GM18951 (cell line): ENCODE measurements at regions not wholly inside any gene's neighbourhood (a gene's known extent, or its start where the extent isn't known, plus 50 kb on each side); places are given as distances from the start of the nearest gene placed in this dataset.

Source experiments
- POLR2A ChIP-seq: IDR thresholded peaks from 4 replicates; pipeline ENCODE4 v1.6.1; 2011; ENCODE audit warnings: mild to moderate bottlenecking; ENCODE audit not compliant: insufficient read length, insufficient read depth; ENCODE audit errors: extremely low read depth
- in situ Hi-C: fragments of 300-500 bp; cut with MboI; formaldehyde crosslinking; loops from one replicate; pipeline ENCODE4 v1.12.0; 2022; ENCODE audit warnings: low sequenced_read_pairs, mixed read lengths, inconsistent platforms; ENCODE audit not compliant: unreplicated experiment

DNA sequence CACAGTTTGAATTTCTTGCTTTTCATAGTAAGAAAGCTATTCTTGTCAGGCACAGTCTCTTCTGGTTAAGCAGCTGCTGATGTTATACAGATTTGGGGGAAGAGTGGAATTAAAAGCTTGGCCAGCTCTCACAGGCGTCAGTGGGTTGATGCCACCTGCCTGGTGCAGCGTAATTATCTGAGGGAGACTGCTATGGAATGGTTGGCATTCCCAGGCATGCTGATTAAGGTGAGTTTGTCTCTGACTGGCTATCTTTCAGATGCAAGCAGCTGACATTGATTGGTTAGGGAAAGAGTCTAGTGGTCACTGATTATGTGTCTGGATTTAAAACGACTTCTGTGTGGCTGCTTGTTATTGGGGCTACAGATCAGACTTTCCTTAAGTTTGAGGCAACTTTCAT is 948.4 kb downstream of the UQCRFS1 start:
- no peak for TF ChIP-seq POLR2A
- in situ Hi-C loops: no loop called here

DNA sequence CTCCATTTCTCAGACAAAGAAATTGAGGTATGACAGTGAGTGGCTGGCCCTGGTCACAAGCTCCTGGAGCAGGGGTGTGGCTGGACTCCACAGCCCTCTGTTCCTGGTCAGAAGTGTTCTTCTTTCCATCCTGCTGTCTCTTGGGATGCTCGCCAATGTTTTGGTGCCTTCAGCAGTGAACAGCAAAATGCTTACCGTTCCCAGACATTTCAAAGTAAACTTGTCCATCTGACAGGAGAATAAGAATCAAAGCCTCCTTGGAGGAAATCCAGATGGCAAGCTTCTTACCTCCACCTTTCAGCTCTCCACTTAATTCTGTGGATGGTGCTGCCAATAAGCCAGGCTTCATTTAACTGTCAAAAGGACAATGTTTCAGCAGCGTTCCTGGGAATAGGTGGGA is 954.1 kb downstream of the UQCRFS1 start:
- no peak for TF ChIP-seq POLR2A
- in situ Hi-C loops: no loop called here

DNA sequence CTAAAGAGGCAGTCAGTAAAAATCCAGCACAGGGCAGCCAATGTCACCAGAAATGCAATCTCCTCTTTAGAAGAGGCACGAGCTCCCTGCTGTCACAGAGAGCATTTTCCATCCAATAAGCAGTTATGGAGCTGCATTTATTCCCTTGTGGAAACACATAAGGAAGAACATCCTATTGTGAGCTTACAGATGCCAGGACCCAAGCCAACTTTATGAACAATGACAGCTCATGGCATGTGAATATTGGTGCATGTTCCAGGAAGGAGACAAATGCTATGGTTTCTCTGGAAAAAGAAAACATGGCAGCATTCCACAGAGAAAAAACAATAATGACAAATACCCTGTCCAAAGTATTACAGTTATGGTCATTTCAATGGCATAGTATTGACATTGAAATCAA is 955.6 kb downstream of the UQCRFS1 start:
- in situ Hi-C loops: no loop called here
- no peak for TF ChIP-seq POLR2A

DNA sequence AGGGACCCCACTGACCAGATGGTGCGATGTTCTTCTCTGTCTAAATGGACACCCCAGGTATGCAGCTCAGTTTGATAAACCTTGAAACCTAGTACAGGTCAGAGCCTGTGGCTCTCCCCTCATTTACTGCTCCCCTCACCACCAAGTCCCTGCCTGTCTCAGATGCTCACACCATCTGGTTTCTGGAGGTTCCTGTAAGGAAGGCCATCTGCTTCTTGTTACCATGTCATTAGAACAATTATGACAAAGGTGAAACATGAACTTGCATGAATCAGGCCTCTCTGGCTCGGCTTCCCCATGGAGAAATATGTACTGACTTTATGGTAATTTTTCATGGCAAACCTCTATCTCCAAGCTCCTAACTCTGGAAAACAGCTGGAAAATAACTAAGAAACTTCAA is 965.7 kb downstream of the UQCRFS1 start:
- in situ Hi-C loops: no loop called here
- TF ChIP-seq POLR2A: no peak

DNA sequence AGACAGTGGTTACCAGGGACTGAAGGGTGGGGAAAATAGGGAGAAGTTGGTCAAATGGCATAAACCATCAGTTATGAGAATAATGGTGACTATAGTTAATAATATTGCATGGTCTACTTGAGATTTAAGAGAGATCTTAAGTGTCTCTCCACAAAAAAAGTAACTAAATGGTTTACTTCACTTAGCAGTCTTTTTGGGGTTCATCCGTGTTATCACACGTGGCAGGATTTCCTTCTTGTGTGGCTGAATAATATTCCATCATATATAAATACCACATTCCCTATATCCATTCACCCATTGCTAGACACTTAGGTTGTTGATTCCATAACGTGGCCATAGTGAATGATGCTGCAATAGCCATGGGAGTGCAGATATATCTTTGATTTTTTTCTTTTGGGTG is 967.0 kb downstream of the UQCRFS1 start:
- no peak for TF ChIP-seq POLR2A
- in situ Hi-C loops: no loop called here

DNA sequence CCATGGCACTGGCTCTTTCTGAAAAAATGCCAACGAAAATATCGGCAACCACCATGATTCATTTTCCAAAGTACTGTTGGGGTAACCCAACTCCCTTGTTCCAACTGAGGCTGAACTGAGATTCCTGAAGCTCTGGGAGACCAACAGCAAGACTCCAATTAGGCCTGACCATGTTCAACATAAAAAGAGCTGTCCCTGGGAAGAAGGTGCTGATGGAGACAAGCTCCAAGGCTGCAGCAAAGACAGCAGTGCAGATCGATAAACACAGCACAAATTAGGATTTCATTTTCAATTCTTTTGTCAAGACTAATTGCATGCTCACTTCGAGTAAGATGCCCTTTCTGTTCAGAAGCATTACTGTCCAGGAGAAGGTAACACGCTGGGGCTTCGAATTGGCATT is 968.0 kb downstream of the UQCRFS1 start:
- in situ Hi-C loops: no loop called here
- TF ChIP-seq POLR2A: no peak

DNA sequence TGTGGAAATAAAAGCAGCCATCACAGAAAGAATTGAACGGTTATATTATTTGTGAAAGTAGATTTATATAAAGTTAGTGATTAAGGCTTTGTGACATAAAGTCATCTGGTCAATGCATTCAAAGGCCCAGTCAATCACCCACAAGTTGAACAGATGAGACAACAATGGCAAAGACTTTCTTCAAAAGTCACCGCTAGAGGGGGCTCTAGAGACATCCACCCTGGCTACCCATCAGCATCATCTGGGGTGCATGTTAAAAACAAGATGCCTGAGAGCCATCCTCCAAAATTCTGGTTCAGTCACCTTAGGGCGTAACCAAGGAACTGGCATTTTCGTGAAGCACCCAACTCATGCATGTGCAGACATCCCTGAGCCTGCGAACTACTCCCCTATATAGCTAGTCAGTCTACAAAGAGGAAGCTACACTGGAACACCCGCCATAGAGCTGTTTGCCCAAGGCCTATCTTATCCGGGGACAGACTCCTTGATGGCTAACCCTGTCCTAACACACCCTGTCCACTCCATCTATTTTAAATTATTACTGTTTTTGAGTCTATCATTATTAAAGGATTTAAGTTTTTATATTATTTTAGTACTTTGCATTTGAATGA is 970.5 kb downstream of the UQCRFS1 start:
- in situ Hi-C loops: no loop called here
- no peak for TF ChIP-seq POLR2A

DNA sequence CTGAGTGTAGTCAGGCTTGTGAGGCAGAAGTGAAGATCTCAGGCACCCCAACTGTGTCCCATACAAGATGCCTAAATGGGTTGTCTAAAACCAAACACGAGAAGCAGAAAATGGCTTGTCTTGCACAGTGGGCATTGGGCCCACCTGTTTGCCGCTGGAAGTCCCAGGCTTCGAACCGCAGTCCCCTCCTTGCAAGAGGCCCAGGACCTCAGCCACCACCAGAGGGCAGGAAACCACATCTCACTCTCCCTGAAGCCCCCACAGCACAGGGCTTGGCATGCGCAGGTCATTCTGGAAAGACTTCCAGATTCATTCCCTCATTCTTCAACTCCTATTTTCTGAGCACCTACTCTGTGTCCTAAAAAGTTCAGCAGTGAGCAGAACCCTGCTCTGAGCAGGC is 973.7 kb downstream of the UQCRFS1 start:
- no peak for TF ChIP-seq POLR2A
- in situ Hi-C loops: no loop called here

DNA sequence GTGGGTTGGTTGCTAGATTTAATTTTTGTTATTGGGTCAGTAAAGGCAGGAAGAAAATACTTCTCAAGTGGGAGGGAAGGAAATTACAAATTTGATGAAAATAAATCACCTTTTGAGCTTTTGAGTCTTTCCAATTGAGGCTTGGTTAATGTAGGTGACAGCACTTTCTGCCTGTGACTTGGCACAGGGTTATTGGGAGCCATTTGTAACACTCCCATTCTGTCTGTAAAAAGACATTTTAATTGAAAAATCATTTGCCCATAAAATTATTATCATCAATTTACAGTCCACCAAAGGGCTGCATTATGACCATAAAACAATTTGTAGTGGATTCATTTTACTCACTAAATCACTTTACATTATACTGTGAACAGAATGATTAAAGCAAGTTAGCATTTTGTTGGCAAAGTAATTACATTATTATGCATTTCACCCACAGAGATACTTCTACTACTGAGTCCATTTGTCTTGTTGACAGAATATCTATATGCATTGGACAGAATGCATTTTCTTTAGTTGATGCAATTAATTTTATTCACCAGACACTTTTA is 974.6 kb downstream of the UQCRFS1 start:
- in situ Hi-C loops: no loop called here
- no peak for TF ChIP-seq POLR2A

DNA sequence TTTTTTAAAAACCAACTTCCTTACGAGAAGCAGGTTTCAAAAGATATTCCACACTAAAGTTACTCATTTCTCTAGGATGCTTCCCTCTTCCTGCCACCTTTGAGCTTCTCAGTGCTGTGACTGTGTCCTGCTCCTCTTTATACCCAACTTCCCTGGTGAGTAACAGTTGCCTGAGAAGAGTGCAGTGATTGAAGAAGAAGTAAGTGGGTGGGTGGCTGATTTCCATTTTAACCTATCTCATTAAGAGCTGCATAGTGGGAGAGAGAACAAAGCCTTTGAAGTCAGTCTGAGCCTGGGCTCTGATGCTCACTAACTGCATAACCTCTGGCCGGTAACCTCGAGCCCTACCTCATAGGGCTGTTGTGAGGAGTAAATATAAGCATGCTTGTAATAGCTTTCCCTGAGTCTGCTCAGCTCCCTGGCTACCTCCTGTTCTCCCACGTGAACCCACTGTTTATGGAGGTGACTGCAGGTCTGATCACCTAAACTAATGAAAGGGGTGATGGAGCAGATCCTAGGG is 977.3 kb downstream of the UQCRFS1 start:
- in situ Hi-C loops: no loop called here
- TF ChIP-seq POLR2A: no peak

DNA sequence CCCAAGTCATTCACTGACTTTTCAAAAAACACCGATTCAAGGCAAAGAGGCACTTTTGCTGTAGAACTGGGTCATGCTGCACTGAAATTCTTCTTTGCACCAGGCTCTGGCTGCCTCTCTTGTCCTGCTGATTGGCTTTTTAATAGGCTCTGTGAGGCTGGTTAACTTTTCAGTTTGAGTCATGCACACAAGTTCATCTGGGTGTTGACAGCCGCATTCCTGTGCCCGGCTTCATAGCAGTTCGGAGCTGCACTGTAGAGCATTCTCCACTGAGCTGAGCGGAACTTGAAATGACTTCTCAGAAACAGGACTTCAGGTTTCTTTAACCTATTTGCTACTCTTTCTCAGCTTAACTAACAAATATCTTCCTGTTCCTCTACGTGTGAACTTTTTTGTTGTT is 978.3 kb downstream of the UQCRFS1 start:
- in situ Hi-C loops: no loop called here
- no peak for TF ChIP-seq POLR2A

DNA sequence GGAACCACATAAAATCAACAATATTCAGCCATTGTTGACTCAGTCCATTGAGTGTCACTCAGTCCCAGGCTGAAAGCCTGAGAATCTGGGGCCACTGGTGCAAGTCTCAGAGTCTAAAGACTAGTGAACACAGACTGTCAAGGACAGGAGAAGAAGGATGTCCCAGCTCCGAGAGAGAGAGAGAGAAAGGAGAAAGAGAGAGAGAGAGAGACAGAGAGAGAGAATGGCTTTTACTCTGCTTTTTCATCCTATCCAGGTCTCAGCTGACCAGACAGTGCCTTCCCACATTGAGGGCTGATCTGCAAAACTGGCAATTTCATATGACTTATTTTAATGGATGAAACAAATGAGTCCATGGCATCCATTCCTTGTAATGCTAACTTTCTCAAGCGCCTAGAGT is 984.1 kb downstream of the UQCRFS1 start:
- in situ Hi-C loops: no loop called here
- TF ChIP-seq POLR2A: no peak

DNA sequence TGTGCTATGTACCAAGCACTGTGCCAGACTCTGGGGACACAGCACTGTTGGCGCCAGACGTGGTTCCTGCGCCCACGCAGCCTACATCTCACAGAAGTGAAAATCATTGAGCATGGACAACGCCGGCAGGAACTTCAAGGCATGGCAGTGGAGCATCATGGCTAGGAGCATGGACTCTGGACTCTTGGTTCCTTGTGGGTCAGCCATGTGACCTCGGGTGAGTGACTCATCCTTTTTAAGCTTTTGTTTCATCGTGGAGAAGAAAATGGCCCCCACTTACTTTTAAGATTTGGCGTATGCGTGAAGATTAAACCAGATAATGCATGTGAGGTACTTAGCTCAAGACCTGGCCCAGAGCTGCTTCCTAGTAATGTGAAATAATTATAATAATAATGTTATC is 988.5 kb downstream of the UQCRFS1 start:
- in situ Hi-C loops: no loop called here
- no peak for TF ChIP-seq POLR2A

DNA sequence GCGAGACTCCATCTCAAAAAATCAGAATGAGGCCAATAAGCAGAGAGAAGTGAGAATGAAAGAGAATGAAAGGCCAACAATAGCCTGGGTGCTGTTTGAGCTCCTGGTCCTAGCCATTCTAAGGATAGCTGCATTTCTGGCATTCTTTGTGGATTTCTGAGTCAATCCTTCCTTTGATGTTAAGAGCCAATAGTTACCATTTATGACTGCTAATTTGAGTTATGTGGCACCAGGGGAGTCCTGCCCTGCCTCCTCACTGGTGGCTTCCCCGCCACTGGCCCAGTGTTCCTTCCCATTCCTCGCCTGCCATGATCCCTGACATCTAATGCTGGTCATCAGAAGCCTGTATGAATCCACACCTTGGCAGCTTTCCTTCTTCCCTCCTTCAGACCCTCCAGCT is 991.2 kb downstream of the UQCRFS1 start:
- TF ChIP-seq POLR2A: no peak
- in situ Hi-C loops: no loop called here
